H9 (cell line): ENCODE measurements at regions not wholly inside any gene's neighbourhood (a gene's known extent, or its start where the extent isn't known, plus 50 kb on each side); places are given as distances from the start of the nearest gene placed in this dataset.

Source experiments
- DNase-seq: peaks from one replicate; pipeline ENCODE4 v3.0.0-alpha.2; 2017
- H2AFZ ChIP-seq: one replicate; pipeline ENCODE4 v1.6.1; 2013; ENCODE audit warnings: mild to moderate bottlenecking, low read length, control low read depth, moderate library complexity
- H2AK5ac ChIP-seq: 2 replicates; pipeline ENCODE4 v1.6.1; 2013; ENCODE audit warnings: low read length, control low read depth, mixed read lengths; ENCODE audit not compliant: insufficient read length
- H2BK120ac ChIP-seq: one replicate; pipeline ENCODE4 v1.6.1; 2013; ENCODE audit warnings: low read depth, mild to moderate bottlenecking, low read length, control low read depth, inconsistent platforms; ENCODE audit not compliant: poor library complexity, severe bottlenecking
- H2BK12ac ChIP-seq: 2 replicates; pipeline ENCODE4 v1.6.1; 2013; ENCODE audit warnings: low read length, control low read depth, mixed read lengths, low read depth; ENCODE audit not compliant: insufficient read length
- H2BK15ac ChIP-seq: 2 replicates; pipeline ENCODE4 v1.6.1; 2013; ENCODE audit warnings: low read depth, low read length, control low read depth
- H2BK20ac ChIP-seq: one replicate; pipeline ENCODE4 v1.6.1; 2013; ENCODE audit warnings: low read depth, mild to moderate bottlenecking, low read length, control low read depth, inconsistent platforms; ENCODE audit not compliant: poor library complexity, severe bottlenecking
- H2BK5ac ChIP-seq: 2 replicates; pipeline ENCODE4 v1.6.1; 2013; ENCODE audit warnings: low read length, control low read depth, mixed read lengths; ENCODE audit not compliant: insufficient read length
- H3K14ac ChIP-seq: 2 replicates; pipeline ENCODE4 v1.6.1; 2013; ENCODE audit warnings: low read length, control low read depth; ENCODE audit not compliant: insufficient read depth
- H3K18ac ChIP-seq: 2 replicates; pipeline ENCODE4 v1.6.1; 2013; ENCODE audit warnings: low read depth, mild to moderate bottlenecking, mixed read lengths, low read length, control low read depth; ENCODE audit not compliant: insufficient read length
- H3K23ac ChIP-seq: 2 replicates; pipeline ENCODE4 v1.6.1; 2013; ENCODE audit warnings: low read length, control low read depth, mixed read lengths, low read depth; ENCODE audit not compliant: insufficient read length
- H3K23me2 ChIP-seq: 2 replicates; pipeline ENCODE4 v1.6.1; 2013; ENCODE audit warnings: low read depth, mild to moderate bottlenecking, mixed read lengths, low read length, control low read depth; ENCODE audit not compliant: insufficient read length, poor library complexity, severe bottlenecking
- H3K27ac ChIP-seq: 2 replicates; pipeline ENCODE4 v1.5.1; 2013; ENCODE audit warnings: low read length, control low read depth, mixed read lengths, low read depth; ENCODE audit not compliant: insufficient read length
- H3K27me3 ChIP-seq: 2 replicates; pipeline ENCODE4 v1.6.1; 2013; ENCODE audit warnings: low read length, control low read depth, inconsistent platforms; ENCODE audit not compliant: insufficient read depth
- H3K4ac ChIP-seq: 2 replicates; pipeline ENCODE4 v1.6.1; 2013; ENCODE audit warnings: low read depth, mild to moderate bottlenecking, control low read depth, inconsistent platforms, low read length, moderate library complexity
- H3K4me1 ChIP-seq: 2 replicates; pipeline ENCODE4 v1.6.1; 2013; ENCODE audit warnings: low read length, control low read depth, inconsistent platforms; ENCODE audit not compliant: insufficient read depth
- H3K4me2 ChIP-seq: 2 replicates; pipeline ENCODE4 v1.6.1; 2013; ENCODE audit warnings: low read length, control low read depth, mixed read lengths; ENCODE audit not compliant: insufficient read length, insufficient read depth
- H3K56ac ChIP-seq: 2 replicates; pipeline ENCODE4 v1.6.1; 2013; ENCODE audit warnings: low read depth, mild to moderate bottlenecking, mixed read lengths, low read length, control low read depth; ENCODE audit not compliant: insufficient read length
- H3K79me1 ChIP-seq: 2 replicates; pipeline ENCODE4 v1.6.1; 2013; ENCODE audit warnings: low read depth, mild to moderate bottlenecking, moderate library complexity, low read length, control low read depth, inconsistent platforms; ENCODE audit not compliant: insufficient read depth, poor library complexity, severe bottlenecking
- H3K79me2 ChIP-seq: 2 replicates; pipeline ENCODE4 v1.6.1; 2013; ENCODE audit warnings: low read length, control low read depth, inconsistent platforms; ENCODE audit not compliant: insufficient read depth
- H3K9ac ChIP-seq: 2 replicates; pipeline ENCODE4 v1.6.1; 2013; ENCODE audit warnings: low read length, control low read depth, mixed read lengths; ENCODE audit not compliant: insufficient read length; ENCODE audit errors: extremely low read depth
- H3K9me3 ChIP-seq: one replicate; pipeline ENCODE4 v1.6.1; 2013; ENCODE audit warnings: low read depth, low read length, inconsistent platforms; ENCODE audit not compliant: control insufficient read depth
- H3T11ph ChIP-seq: one replicate; pipeline ENCODE4 v1.6.1; 2013; ENCODE audit warnings: mild to moderate bottlenecking, low read length, control low read depth, inconsistent platforms
- H4K20me1 ChIP-seq: one replicate; pipeline ENCODE4 v1.6.1; 2013; ENCODE audit not compliant: control insufficient read depth, insufficient read length, insufficient read depth
- H4K5ac ChIP-seq: 2 replicates; pipeline ENCODE4 v1.6.1; 2013; ENCODE audit warnings: low read depth, mild to moderate bottlenecking, mixed read lengths, low read length, control low read depth; ENCODE audit not compliant: insufficient read length
- H4K8ac ChIP-seq: replicated peaks from 2 replicates; pipeline ENCODE4 v1.6.1; 2013; ENCODE audit warnings: low read length, control low read depth, mixed read lengths, low read depth; ENCODE audit not compliant: insufficient read length
- H4K91ac ChIP-seq: 2 replicates; pipeline ENCODE4 v1.6.1; 2013; ENCODE audit warnings: low read depth, mild to moderate bottlenecking, moderate library complexity, mixed read lengths, low read length, control low read depth; ENCODE audit not compliant: insufficient read length
- H3K27ac Mint-ChIP-seq, 3 experiments: 2 replicates in 2 of 3; 3 replicates in 1 of 3; pipeline ENCODE4 v1.8.0; 2020 to 2021; ENCODE audit warnings: mixed read lengths in 3 of 3, mild to moderate bottlenecking in 1 of 3, moderate library complexity in 1 of 3
- H3K27me3 Mint-ChIP-seq: 2 replicates; pipeline ENCODE4 v1.8.0; 2021; ENCODE audit warnings: low read depth, mild to moderate bottlenecking, moderate library complexity, mixed read lengths
- H3K36me3 Mint-ChIP-seq, 3 experiments: 2 replicates in 2 of 3; 3 replicates in 1 of 3; pipeline ENCODE4 v1.8.0; 2020 to 2021; ENCODE audit warnings: low read depth in 3 of 3, mixed read lengths in 3 of 3; ENCODE audit not compliant: insufficient read depth in 1 of 3
- H3K4me1 Mint-ChIP-seq, 2 experiments: 2 replicates each; pipeline ENCODE4 v1.8.0; 2020; ENCODE audit warnings: mixed read lengths in 2 of 2
- H3K4me3 Mint-ChIP-seq, 2 experiments: 2 replicates in 1 of 2; 3 replicates in 1 of 2; pipeline ENCODE4 v1.8.0; 2020 to 2021; ENCODE audit warnings: mild to moderate bottlenecking in 2 of 2, mixed read lengths in 2 of 2, moderate library complexity in 1 of 2
- H3K9me3 Mint-ChIP-seq, 2 experiments: 2 replicates in 1 of 2; 3 replicates in 1 of 2; pipeline ENCODE4 v1.8.0; 2020; ENCODE audit warnings: mild to moderate bottlenecking in 2 of 2, mixed read lengths in 2 of 2, moderate library complexity in 1 of 2
- WGBS: extraction: QIAGEN DNeasy Blood & Tissue Kit; methylation state at CpG from one replicate; pipeline ENCODE4 v1.1.7; 2013; ENCODE audit warnings: missing lambda C conversion rate, low lambda C conversion rate, mixed read lengths; ENCODE audit not compliant: insufficient read length; ENCODE audit errors: extremely low coverage; 5-methylcytosine and 5-hydroxymethylcytosine counted together
- TF ChIP-seq, protein P1 (sequence below): fragments of 200-600 bp; sonication (generic); conservative IDR thresholded peaks from 3 replicates; pipeline ENCODE4 v1.8.0; 2021; ENCODE audit warnings: antibody characterized with exemption, mild to moderate bottlenecking

DNA sequence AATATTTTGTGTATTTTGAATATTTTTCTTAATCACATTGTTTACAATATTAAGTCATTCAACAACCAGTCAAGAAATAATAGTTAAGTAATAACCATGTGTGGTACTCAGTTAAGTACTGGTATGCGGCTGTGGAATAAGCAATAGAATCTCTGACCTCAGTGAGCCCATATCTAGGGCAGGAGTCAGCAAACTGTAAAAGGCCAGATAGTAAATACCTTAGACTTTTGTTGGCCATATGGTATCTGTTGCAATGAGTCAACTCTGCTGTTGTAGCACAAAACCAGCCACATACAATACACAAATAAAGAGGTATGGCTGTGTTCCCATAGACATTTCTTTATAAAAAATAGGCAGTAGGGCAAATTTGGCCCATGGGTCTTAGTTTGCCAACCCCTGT, 311.6 kb upstream of the SEMA3A start:
- H2BK5ac ChIP-seq = no peak overlapping the region
- no peak overlapping the region for H3K14ac ChIP-seq
- H3K4me1 ChIP-seq = no peaks in the 10 kb centered on the region
- no peak overlapping the region for H2BK15ac ChIP-seq
- H2BK20ac ChIP-seq = no peak overlapping the region
- no peak overlapping the region for H3K9ac ChIP-seq
- H3K23ac ChIP-seq = no peak overlapping the region
- H3K4ac ChIP-seq = no peak overlapping the region
- no peaks in the 10 kb centered on the region for H3K9me3 ChIP-seq
- H3K27me3 ChIP-seq = no peaks in the 10 kb centered on the region
- Mint-ChIP-seq H3K4me3 (no peak overlapping the region), H3K36me3 (no peaks in the 10 kb centered on the region), H3K4me1 (peaks cover 7% of the 10 kb centered on the region in 2 experiments; a peak in 3 of 4 replicates), H3K27me3 (no peaks in the 10 kb centered on the region), H3K9me3 (no peaks in the 10 kb centered on the region), H3K27ac (no peak overlapping the region)
- no peak overlapping the region for H4K5ac ChIP-seq
- H3K56ac ChIP-seq = no peak overlapping the region
- no peak overlapping the region for H2AK5ac ChIP-seq
- H3K18ac ChIP-seq = no peak overlapping the region
- no peak overlapping the region for H4K91ac ChIP-seq
- no peak overlapping the region for H2AFZ ChIP-seq
- TF ChIP-seq, protein P1, sequence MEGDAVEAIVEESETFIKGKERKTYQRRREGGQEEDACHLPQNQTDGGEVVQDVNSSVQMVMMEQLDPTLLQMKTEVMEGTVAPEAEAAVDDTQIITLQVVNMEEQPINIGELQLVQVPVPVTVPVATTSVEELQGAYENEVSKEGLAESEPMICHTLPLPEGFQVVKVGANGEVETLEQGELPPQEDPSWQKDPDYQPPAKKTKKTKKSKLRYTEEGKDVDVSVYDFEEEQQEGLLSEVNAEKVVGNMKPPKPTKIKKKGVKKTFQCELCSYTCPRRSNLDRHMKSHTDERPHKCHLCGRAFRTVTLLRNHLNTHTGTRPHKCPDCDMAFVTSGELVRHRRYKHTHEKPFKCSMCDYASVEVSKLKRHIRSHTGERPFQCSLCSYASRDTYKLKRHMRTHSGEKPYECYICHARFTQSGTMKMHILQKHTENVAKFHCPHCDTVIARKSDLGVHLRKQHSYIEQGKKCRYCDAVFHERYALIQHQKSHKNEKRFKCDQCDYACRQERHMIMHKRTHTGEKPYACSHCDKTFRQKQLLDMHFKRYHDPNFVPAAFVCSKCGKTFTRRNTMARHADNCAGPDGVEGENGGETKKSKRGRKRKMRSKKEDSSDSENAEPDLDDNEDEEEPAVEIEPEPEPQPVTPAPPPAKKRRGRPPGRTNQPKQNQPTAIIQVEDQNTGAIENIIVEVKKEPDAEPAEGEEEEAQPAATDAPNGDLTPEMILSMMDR = no peak
- H4K8ac ChIP-seq = no peak overlapping the region
- no peak overlapping the region for H3K4me2 ChIP-seq
- no peaks in the 10 kb centered on the region for H3K79me2 ChIP-seq
- H3T11ph ChIP-seq = no peak overlapping the region
- no peaks in the 10 kb centered on the region for H3K79me1 ChIP-seq
- no peak for DNase-seq
- H2BK12ac ChIP-seq = no peak overlapping the region
- H2BK120ac ChIP-seq = no peak overlapping the region
- no peak overlapping the region for H3K27ac ChIP-seq
- WGBS = no CpG with 5 or more reads among the region's 1 CpG
- H3K23me2 ChIP-seq = no peaks in the 10 kb centered on the region
- H4K20me1 ChIP-seq = no peaks in the 10 kb centered on the region
